CD14-positive monocyte (primary cell): ENCODE measurements at regions not wholly inside any gene's neighbourhood (a gene's known extent, or its start where the extent isn't known, plus 50 kb on each side); places are given as distances from the start of the nearest gene placed in this dataset.

Experiments used
- DNase-seq, 3 donors: peaks; one replicate each; pipeline ENCODE4 v3.0.0-alpha.2; 2011 to 2022
- H2AFZ ChIP-seq: 2 replicates; pipeline ENCODE4 v1.6.0; 2012; ENCODE audit warnings: mild to moderate bottlenecking, low read depth, low read length, inconsistent platforms; ENCODE audit not compliant: insufficient read depth, poor library complexity, severe bottlenecking
- H3K27ac ChIP-seq, 2 donors: 1 replicate in 1 of 2; 2 replicates in 1 of 2; pipeline ENCODE4 v1.5.1; 2012 to 2013; ENCODE audit warnings: low read length in 2 of 2, control low read depth in 1 of 2, inconsistent platforms in 1 of 2, low read depth in 1 of 2, mild to moderate bottlenecking in 1 of 2
- H3K27me3 ChIP-seq, 2 donors: one replicate each; pipeline versions ENCODE4 v1.6.0 to v1.6.1; 2011 to 2013; ENCODE audit warnings: low read length in 2 of 2; ENCODE audit not compliant: control insufficient read depth in 2 of 2, insufficient read depth in 2 of 2
- H3K36me3 ChIP-seq, 2 donors: replicated peaks in 1 of 2; 1 replicate in 1 of 2; 2 replicates in 1 of 2; pipeline versions ENCODE4 v1.5.1 to v1.6.1; 2012 to 2013; ENCODE audit warnings: low read length in 2 of 2, control low read depth in 1 of 2, inconsistent platforms in 1 of 2, mild to moderate bottlenecking in 1 of 2; ENCODE audit not compliant: insufficient read depth in 2 of 2, control insufficient read depth in 1 of 2
- H3K4me1 ChIP-seq, 2 donors: 1 replicate in 1 of 2; 2 replicates in 1 of 2; pipeline versions ENCODE4 v1.5.1 to v1.6.1; 2012 to 2013; ENCODE audit warnings: low read length in 2 of 2, control low read depth in 1 of 2, inconsistent platforms in 1 of 2, mild to moderate bottlenecking in 1 of 2, moderate library complexity in 1 of 2; ENCODE audit not compliant: insufficient read depth in 2 of 2, control insufficient read depth in 1 of 2
- H3K4me2 ChIP-seq: replicated peaks from 2 replicates; pipeline ENCODE3; 2012; ENCODE audit warnings: low read length, moderate library complexity, mild to moderate bottlenecking; ENCODE audit not compliant: poor library complexity, severe bottlenecking; ENCODE audit errors: extremely low read depth
- H3K4me3 ChIP-seq, 3 experiments: fragments of 200-600 bp in 1 of 3; sonication (generic) in 1 of 3; replicated peaks in 1 of 3; 1 replicate in 2 of 3; 2 replicates in 1 of 3; pipeline ENCODE4 v1.5.1; 2011 to 2013; ENCODE audit warnings: low read length in 3 of 3, mild to moderate bottlenecking in 3 of 3, control low read depth in 2 of 3, low read depth in 2 of 3, inconsistent platforms in 1 of 3, moderate library complexity in 1 of 3
- H3K79me2 ChIP-seq: 2 replicates; pipeline ENCODE4 v1.6.0; 2012; ENCODE audit warnings: mild to moderate bottlenecking, control low read depth, inconsistent platforms, low read length, moderate library complexity; ENCODE audit not compliant: insufficient read depth
- H3K9ac ChIP-seq: 2 replicates; pipeline ENCODE4 v1.6.0; 2017; ENCODE audit warnings: low read length, mild to moderate bottlenecking; ENCODE audit not compliant: insufficient read depth, poor library complexity, severe bottlenecking
- H3K9me3 ChIP-seq, 2 donors: replicated peaks in 1 of 2; 1 replicate in 1 of 2; 2 replicates in 1 of 2; pipeline versions ENCODE4 v1.5.1 to v1.6.1; 2012 to 2013; ENCODE audit warnings: low read length in 2 of 2, control low read depth in 1 of 2; ENCODE audit not compliant: control insufficient read depth in 1 of 2, insufficient read depth in 1 of 2
- H4K20me1 ChIP-seq: 2 replicates; pipeline ENCODE4 v1.6.0; 2012; ENCODE audit warnings: mild to moderate bottlenecking, low read length, control low read depth, moderate library complexity; ENCODE audit not compliant: insufficient read depth
- H3K27ac Mint-ChIP-seq, 7 donors: one replicate each; pipeline ENCODE4 v1.8.0; 2020; ENCODE audit warnings: mild to moderate bottlenecking in 7 of 7, mixed read lengths in 7 of 7, moderate library complexity in 6 of 7, inconsistent platforms in 2 of 7
- H3K27me3 Mint-ChIP-seq, 3 donors: one replicate each; pipeline ENCODE4 v1.8.0; 2021 to 2022; ENCODE audit warnings: low read depth in 3 of 3, mild to moderate bottlenecking in 3 of 3, mixed read lengths in 3 of 3, moderate library complexity in 3 of 3, inconsistent platforms in 1 of 3
- H3K36me3 Mint-ChIP-seq, 2 donors: one replicate each; pipeline ENCODE4 v1.8.0; 2020; ENCODE audit warnings: mixed read lengths in 2 of 2, inconsistent platforms in 1 of 2, mild to moderate bottlenecking in 1 of 2
- H3K4me1 Mint-ChIP-seq: one replicate; pipeline ENCODE4 v1.8.0; 2020; ENCODE audit warnings: mild to moderate bottlenecking, mixed read lengths
- H3K4me3 Mint-ChIP-seq, 2 donors: one replicate each; pipeline ENCODE4 v1.8.0; 2020; ENCODE audit warnings: mild to moderate bottlenecking in 2 of 2, mixed read lengths in 2 of 2, moderate library complexity in 1 of 2
- H3K9me3 Mint-ChIP-seq, 7 donors: one replicate each; pipeline ENCODE4 v1.8.0; 2020 to 2022; ENCODE audit warnings: mixed read lengths in 7 of 7, mild to moderate bottlenecking in 6 of 7, moderate library complexity in 6 of 7, inconsistent platforms in 2 of 7
- CTCF ChIP-seq: fragments of 200-600 bp; IDR thresholded peaks from one replicate; pipeline ENCODE4 v1.8.0; 2022; ENCODE audit warnings: antibody characterized with exemption, mild to moderate bottlenecking
- WGBS: methylation state at CpG from one replicate; pipeline ENCODE4 v1.1.5; 2013; ENCODE audit warnings: missing lambda C conversion rate; ENCODE audit not compliant: insufficient coverage; 5-methylcytosine and 5-hydroxymethylcytosine counted together
- intact Hi-C, 2 donors: fragments of 100-400 bp; cut with micrococcal nuclease; formaldehyde crosslinking; loops; one replicate each; pipeline versions ENCODE4 v1.15.0 to v1.15.1; 2023

- no peak for DNase-seq
- Histone ChIP-seq H3K4me1 (no peaks in the 10 kb centered on the region), H3K27me3 (no peaks in the 10 kb centered on the region), H3K4me3 (no peak overlapping the region), H3K4me2 (no peak overlapping the region), H4K20me1 (no peaks in the 10 kb centered on the region), H3K79me2 (no peaks in the 10 kb centered on the region), H2AFZ (no peak overlapping the region), H3K9ac (no peak overlapping the region), H3K36me3 (no peaks in the 10 kb centered on the region), H3K9me3 (peaks cover 7 to 8% of the 10 kb centered on the region in 2 donors), H3K27ac (no peak overlapping the region)
- no peak overlapping the region for H3K27ac Mint-ChIP-seq
- TF ChIP-seq CTCF, result no peak
- no peaks in the 10 kb centered on the region for H3K4me1 Mint-ChIP-seq
- no peaks in the 10 kb centered on the region for H3K27me3 Mint-ChIP-seq
- H3K36me3 Mint-ChIP-seq, result no peaks in the 10 kb centered on the region
- WGBS, result no CpG with 5 or more reads among the region's 1 CpG
- intact Hi-C loops, result no loop called here
- H3K4me3 Mint-ChIP-seq, result no peak overlapping the region
- peaks cover 0 to 13% (median 10%) of the 10 kb centered on the region in 7 donors for H3K9me3 Mint-ChIP-seq
These were observed 687.8 kb downstream of the SLCO4C1 start for GRCh38 chr5:101608322-101608721.

GRCh38 chr5:101605700-101606099 lies 690.4 kb downstream of the SLCO4C1 start:
- H3K4me1 Mint-ChIP-seq, result no peaks in the 10 kb centered on the region
- Histone ChIP-seq H3K4me1 (no peaks in the 10 kb centered on the region), H3K27ac (no peak overlapping the region)

More at GRCh38 chr5:101605700-101606099, 690.4 kb downstream of the SLCO4C1 start:
- Mint-ChIP-seq H3K9me3 (peaks cover 0 to 7% (median 4%) of the 10 kb centered on the region in 7 donors), H3K36me3 (no peaks in the 10 kb centered on the region), H3K4me3 (no peak overlapping the region), H3K27ac (no peak overlapping the region), H3K27me3 (no peaks in the 10 kb centered on the region)
- Histone ChIP-seq H3K9me3 (peaks cover 1 to 6% of the 10 kb centered on the region in 2 donors), H3K4me3 (no peak overlapping the region), H3K27me3 (no peaks in the 10 kb centered on the region), H4K20me1 (no peaks in the 10 kb centered on the region), H3K4me2 (no peak overlapping the region), H3K9ac (no peak overlapping the region), H3K79me2 (no peaks in the 10 kb centered on the region), H3K36me3 (no peaks in the 10 kb centered on the region), H2AFZ (no peak overlapping the region)
- DNase-seq, result no peak
- 67% methylated on average over 3 of the region's 3 CpGs for WGBS
- TF ChIP-seq CTCF, result no peak
- intact Hi-C loops, result no loop called here
